ENCODE measurements at regions not wholly inside any gene's neighbourhood (a gene's known extent, or its start where the extent isn't known, plus 50 kb on each side); places are given as distances from the start of the nearest gene placed in this dataset.

DNA sequence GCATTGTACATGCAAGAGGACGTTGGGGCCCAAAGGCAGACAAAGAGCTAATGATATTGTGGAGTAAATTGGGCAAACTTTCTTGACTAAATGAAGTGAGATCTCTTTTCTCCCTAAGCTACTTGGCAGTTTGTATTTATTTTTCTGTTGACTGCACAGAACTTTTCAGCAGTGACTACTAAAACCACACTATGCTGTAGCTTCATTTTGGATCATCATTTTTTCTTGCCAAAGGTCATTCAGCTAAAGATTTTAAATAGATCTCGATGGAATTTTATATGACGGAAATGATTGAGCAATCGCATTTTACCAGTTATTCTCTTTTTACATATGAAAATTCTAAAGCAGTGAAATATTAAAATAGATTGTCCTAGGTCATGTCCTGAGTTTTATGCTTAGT, 286.1 kb upstream of the ACTBL2 start:
- TF ChIP-seq POLR2A (IDR thresholded peaks at IDR 0.05; ENCODE audit: low read length) (no peak), GATA1 (IDR thresholded peaks at IDR 0.05; ENCODE audit: low read depth, low read length) (no peak)
